ENCODE measurements at regions not wholly inside any gene's neighbourhood (a gene's known extent, or its start where the extent isn't known, plus 50 kb on each side); places are given as distances from the start of the nearest gene placed in this dataset.

DNA sequence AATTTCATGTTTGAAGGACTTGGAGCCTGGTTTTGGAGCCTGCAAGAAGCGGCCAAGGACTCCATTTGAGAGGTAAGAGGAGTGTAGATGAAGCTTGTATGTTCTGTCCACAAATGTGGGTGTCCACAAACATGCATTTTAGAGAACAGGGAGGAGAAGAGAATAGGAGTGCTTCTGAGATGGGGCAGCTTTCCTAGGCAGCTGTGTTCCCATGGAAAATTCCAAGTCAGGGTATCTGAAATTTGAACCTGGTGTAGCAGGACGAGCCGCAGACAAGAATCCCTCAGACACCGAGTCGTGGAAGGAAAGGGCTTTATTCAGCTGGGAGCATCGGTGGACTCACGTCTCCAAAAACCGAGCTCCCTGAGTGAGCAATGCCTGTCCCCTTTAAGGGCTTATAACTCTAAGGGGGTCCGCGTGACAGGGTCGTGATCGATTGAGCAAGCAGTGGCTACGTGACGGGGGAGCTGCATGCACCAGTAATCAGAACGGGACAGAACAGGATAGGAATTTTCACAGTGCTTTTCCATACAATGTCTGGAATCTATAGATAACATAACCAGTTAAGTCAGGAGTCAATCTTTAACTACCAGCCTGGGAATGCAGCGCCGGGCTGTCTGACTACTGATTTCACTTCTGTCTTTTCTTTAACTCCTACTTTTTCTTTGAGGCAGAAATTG, 71.4 kb upstream of the WDR72 start:
- Histone ChIP-seq H3K36me3 (replicated peaks in 1 of 2; ENCODE audit: control insufficient read depth in 2 of 2, insufficient read depth in 2 of 2, low read length in 2 of 2) (no peaks in the 10 kb centered on the region), H3K27ac (replicated peaks; ENCODE audit: low read length) (no peak overlapping the region), H3K4me1 (ENCODE audit: control insufficient read depth in 2 of 2, insufficient read depth in 1 of 2, low read depth in 1 of 2, low read length in 2 of 2) (no peaks in the 10 kb centered on the region), H3K79me1 (ENCODE audit: low read depth, low read length) (no peaks in the 10 kb centered on the region), H4K8ac (ENCODE audit: low read depth, low read length) (no peak overlapping the region), H3K9ac (ENCODE audit: low read depth, low read length, poor library complexity) (no peak overlapping the region), H3K18ac (ENCODE audit: low read length) (no peak overlapping the region), H2BK15ac (ENCODE audit: low read length) (no peak overlapping the region), H2BK12ac (ENCODE audit: low read length) (no peak overlapping the region), H3K9me3 (replicated peaks in 1 of 2; ENCODE audit: control insufficient read depth in 2 of 2, insufficient read depth in 1 of 2, low read depth in 1 of 2, low read length in 2 of 2) (no peaks in the 10 kb centered on the region), H3K23ac (ENCODE audit: low read depth, low read length, poor library complexity) (no peak overlapping the region), H2AK5ac (ENCODE audit: low read depth, low read length) (no peak overlapping the region), H3K4ac (ENCODE audit: low read length) (no peak overlapping the region), H4K91ac (ENCODE audit: low read depth, low read length, poor library complexity) (no peak overlapping the region), H3K14ac (ENCODE audit: low read length) (no peak overlapping the region), H3K27me3 (ENCODE audit: control insufficient read depth in 3 of 3, insufficient read depth in 3 of 3, low read depth in 1 of 3, low read length in 3 of 3) (no peaks in the 10 kb centered on the region), H2AFZ (ENCODE audit: low read length) (no peak overlapping the region), H3K4me2 (ENCODE audit: insufficient read depth, low read length, poor library complexity, severe bottlenecking) (no peak overlapping the region), H2BK120ac (ENCODE audit: low read depth, low read length) (no peak overlapping the region), H3K4me3 (ENCODE audit: low read length in 2 of 2) (no peak overlapping the region), H2BK5ac (ENCODE audit: low read length) (no peak overlapping the region)
- WGBS, 2 donors (ENCODE audit: extremely low coverage in 2 of 2, insufficient read length in 2 of 2, insufficient replicate concordance in 1 of 2), result no CpG with 5 or more reads among the region's 17 CpGs
- no peak for DNase-seq (ENCODE audit: low spot score)

DNA sequence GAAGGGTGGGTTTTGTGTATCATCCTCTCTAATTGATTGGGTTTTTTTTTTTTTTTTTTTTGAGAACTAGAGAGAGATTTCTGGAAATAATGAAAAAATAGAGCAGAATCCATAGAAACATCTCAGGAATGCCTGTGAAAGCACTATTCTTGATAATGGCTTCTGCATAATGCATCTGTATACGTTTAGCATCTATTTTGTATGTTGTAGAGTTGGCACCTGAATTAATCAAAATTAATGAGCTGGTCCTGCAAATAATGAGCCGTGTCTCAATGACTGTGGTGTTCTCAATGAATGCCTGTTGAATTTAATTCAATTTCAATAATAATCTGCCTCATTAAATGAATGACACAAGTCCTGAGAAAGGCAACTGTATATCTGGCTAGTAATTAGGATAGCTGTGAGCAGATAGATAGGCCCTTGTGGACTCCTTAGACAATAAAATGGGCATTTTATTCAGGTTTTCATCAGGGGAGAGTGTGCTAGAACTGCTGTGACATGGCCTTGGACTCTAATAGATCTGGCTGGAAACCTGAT, 70.5 kb upstream of the WDR72 start:
- H4K91ac ChIP-seq (ENCODE audit: low read depth, low read length, poor library complexity), result no peak overlapping the region
- no peak overlapping the region for H3K4me2 ChIP-seq (ENCODE audit: insufficient read depth, low read length, poor library complexity, severe bottlenecking)

DNA sequence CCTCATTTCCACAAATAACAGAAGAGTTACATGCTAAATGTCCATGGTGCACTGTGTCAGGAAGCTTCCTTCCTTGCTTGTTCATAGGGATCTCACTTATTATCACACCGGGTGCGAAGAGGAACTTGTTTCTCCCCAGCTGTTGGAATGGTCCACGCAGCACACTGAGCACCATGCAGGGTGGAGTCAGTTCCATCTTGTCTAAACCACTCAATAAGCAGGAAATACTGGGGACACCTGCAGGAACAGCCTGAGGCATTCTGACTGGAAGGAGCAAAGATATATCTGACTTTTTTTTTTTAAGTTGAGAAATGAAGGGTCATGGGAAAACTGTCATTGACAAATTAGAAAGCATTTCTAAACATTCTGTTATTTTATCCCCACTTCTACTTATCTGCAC, 70.0 kb upstream of the WDR72 start:
- Histone ChIP-seq H3K23ac (ENCODE audit: low read depth, low read length, poor library complexity) (no peak overlapping the region), H3K79me1 (ENCODE audit: low read depth, low read length) (no peaks in the 10 kb centered on the region), H2AK5ac (ENCODE audit: low read depth, low read length) (no peak overlapping the region), H4K8ac (ENCODE audit: low read depth, low read length) (no peak overlapping the region), H4K91ac (ENCODE audit: low read depth, low read length, poor library complexity) (no peak overlapping the region), H2AFZ (ENCODE audit: low read length) (no peak overlapping the region), H2BK12ac (ENCODE audit: low read length) (no peak overlapping the region), H3K4ac (ENCODE audit: low read length) (no peak overlapping the region), H3K9ac (ENCODE audit: low read depth, low read length, poor library complexity) (no peak overlapping the region), H2BK5ac (ENCODE audit: low read length) (no peak overlapping the region), H3K18ac (ENCODE audit: low read length) (no peak overlapping the region), H3K9me3 (replicated peaks in 1 of 2; ENCODE audit: control insufficient read depth in 2 of 2, insufficient read depth in 1 of 2, low read depth in 1 of 2, low read length in 2 of 2) (no peaks in the 10 kb centered on the region), H3K36me3 (replicated peaks in 1 of 2; ENCODE audit: control insufficient read depth in 2 of 2, insufficient read depth in 2 of 2, low read length in 2 of 2) (no peaks in the 10 kb centered on the region), H3K27ac (replicated peaks; ENCODE audit: low read length) (no peak overlapping the region), H3K4me2 (ENCODE audit: insufficient read depth, low read length, poor library complexity, severe bottlenecking) (no peak overlapping the region), H2BK120ac (ENCODE audit: low read depth, low read length) (no peak overlapping the region), H2BK15ac (ENCODE audit: low read length) (no peak overlapping the region), H3K14ac (ENCODE audit: low read length) (no peak overlapping the region), H3K27me3 (ENCODE audit: control insufficient read depth in 3 of 3, insufficient read depth in 3 of 3, low read depth in 1 of 3, low read length in 3 of 3) (no peaks in the 10 kb centered on the region), H3K4me3 (ENCODE audit: low read length in 2 of 2) (no peak overlapping the region), H3K4me1 (ENCODE audit: control insufficient read depth in 2 of 2, insufficient read depth in 1 of 2, low read depth in 1 of 2, low read length in 2 of 2) (no peaks in the 10 kb centered on the region)
- no peak for DNase-seq (ENCODE audit: low spot score)
- no CpG with 5 or more reads among the region's 3 CpGs for WGBS, 2 donors (ENCODE audit: extremely low coverage in 2 of 2, insufficient read length in 2 of 2, insufficient replicate concordance in 1 of 2)

More for the DNA sequence above, 70.5 kb upstream of the WDR72 start:
- H2BK120ac ChIP-seq (ENCODE audit: low read depth, low read length), result no peak overlapping the region
- DNase-seq (ENCODE audit: low spot score), result no peak
- no peak overlapping the region for H2BK5ac ChIP-seq (ENCODE audit: low read length)
- no peak overlapping the region for H4K8ac ChIP-seq (ENCODE audit: low read depth, low read length)
- no peak overlapping the region for H2BK12ac ChIP-seq (ENCODE audit: low read length)
- H3K27ac ChIP-seq (replicated peaks; ENCODE audit: low read length), result no peak overlapping the region
- no peaks in the 10 kb centered on the region for H3K9me3 ChIP-seq (replicated peaks in 1 of 2; ENCODE audit: control insufficient read depth in 2 of 2, insufficient read depth in 1 of 2, low read depth in 1 of 2, low read length in 2 of 2)
- no peaks in the 10 kb centered on the region for H3K36me3 ChIP-seq (replicated peaks in 1 of 2; ENCODE audit: control insufficient read depth in 2 of 2, insufficient read depth in 2 of 2, low read length in 2 of 2)
- H3K9ac ChIP-seq (ENCODE audit: low read depth, low read length, poor library complexity), result no peak overlapping the region
- H3K14ac ChIP-seq (ENCODE audit: low read length), result no peak overlapping the region
- H3K79me1 ChIP-seq (ENCODE audit: low read depth, low read length), result no peaks in the 10 kb centered on the region
- no peak overlapping the region for H2AFZ ChIP-seq (ENCODE audit: low read length)
- H2AK5ac ChIP-seq (ENCODE audit: low read depth, low read length), result no peak overlapping the region
- H3K4me1 ChIP-seq (ENCODE audit: control insufficient read depth in 2 of 2, insufficient read depth in 1 of 2, low read depth in 1 of 2, low read length in 2 of 2), result no peaks in the 10 kb centered on the region
- H3K27me3 ChIP-seq (ENCODE audit: control insufficient read depth in 3 of 3, insufficient read depth in 3 of 3, low read depth in 1 of 3, low read length in 3 of 3), result no peaks in the 10 kb centered on the region
- H3K18ac ChIP-seq (ENCODE audit: low read length), result no peak overlapping the region
- no peak overlapping the region for H2BK15ac ChIP-seq (ENCODE audit: low read length)
- no peak overlapping the region for H3K4me3 ChIP-seq (ENCODE audit: low read length in 2 of 2)
- WGBS, 2 donors (ENCODE audit: extremely low coverage in 2 of 2, insufficient read length in 2 of 2, insufficient replicate concordance in 1 of 2), result no CpG with 5 or more reads among the region's 2 CpGs
- H3K23ac ChIP-seq (ENCODE audit: low read depth, low read length, poor library complexity), result no peak overlapping the region
- no peak overlapping the region for H3K4ac ChIP-seq (ENCODE audit: low read length)

DNA sequence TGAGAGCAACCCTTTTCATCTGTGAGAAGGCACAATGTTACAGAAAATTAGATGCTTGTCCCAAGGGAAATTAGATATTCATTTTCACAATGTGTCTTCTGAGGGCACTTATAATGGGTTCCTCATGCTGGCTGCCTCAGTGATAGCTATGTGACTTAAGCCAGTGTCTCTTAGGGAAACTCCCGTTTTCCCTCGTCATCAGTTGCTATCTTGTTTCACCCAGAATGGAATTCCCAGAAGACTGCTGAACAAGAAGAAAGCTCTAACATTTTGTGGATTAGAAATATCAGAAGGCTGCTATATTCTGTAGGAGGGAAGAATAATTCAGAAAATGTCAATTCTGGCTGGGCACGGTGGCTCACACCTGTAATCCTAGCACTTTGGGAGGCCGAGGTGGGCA, 67.9 kb upstream of the WDR72 start:
- Histone ChIP-seq H3K4ac (ENCODE audit: low read length) (no peak overlapping the region), H2BK5ac (ENCODE audit: low read length) (no peak overlapping the region), H4K91ac (ENCODE audit: low read depth, low read length, poor library complexity) (no peak overlapping the region), H3K9ac (ENCODE audit: low read depth, low read length, poor library complexity) (no peak overlapping the region), H3K36me3 (replicated peaks in 1 of 2; ENCODE audit: control insufficient read depth in 2 of 2, insufficient read depth in 2 of 2, low read length in 2 of 2) (no peaks in the 10 kb centered on the region), H3K4me2 (ENCODE audit: insufficient read depth, low read length, poor library complexity, severe bottlenecking) (no peak overlapping the region), H4K8ac (ENCODE audit: low read depth, low read length) (no peak overlapping the region), H2AK5ac (ENCODE audit: low read depth, low read length) (no peak overlapping the region), H2BK15ac (ENCODE audit: low read length) (no peak overlapping the region), H3K23ac (ENCODE audit: low read depth, low read length, poor library complexity) (no peak overlapping the region), H3K4me3 (ENCODE audit: low read length in 2 of 2) (no peak overlapping the region), H3K27ac (replicated peaks; ENCODE audit: low read length) (no peak overlapping the region), H3K4me1 (ENCODE audit: control insufficient read depth in 2 of 2, insufficient read depth in 1 of 2, low read depth in 1 of 2, low read length in 2 of 2) (no peaks in the 10 kb centered on the region), H2BK120ac (ENCODE audit: low read depth, low read length) (no peak overlapping the region), H3K18ac (ENCODE audit: low read length) (no peak overlapping the region), H3K27me3 (ENCODE audit: control insufficient read depth in 3 of 3, insufficient read depth in 3 of 3, low read depth in 1 of 3, low read length in 3 of 3) (no peaks in the 10 kb centered on the region), H3K14ac (ENCODE audit: low read length) (no peak overlapping the region), H3K79me1 (ENCODE audit: low read depth, low read length) (no peaks in the 10 kb centered on the region), H2BK12ac (ENCODE audit: low read length) (no peak overlapping the region), H2AFZ (ENCODE audit: low read length) (no peak overlapping the region), H3K9me3 (replicated peaks in 1 of 2; ENCODE audit: control insufficient read depth in 2 of 2, insufficient read depth in 1 of 2, low read depth in 1 of 2, low read length in 2 of 2) (no peaks in the 10 kb centered on the region)
- no CpG with 5 or more reads among the region's 4 CpGs for WGBS, 2 donors (ENCODE audit: extremely low coverage in 2 of 2, insufficient read length in 2 of 2, insufficient replicate concordance in 1 of 2)
- DNase-seq (ENCODE audit: low spot score), result no peak
